OCI-LY7 (cell line): ENCODE measurements at regions not wholly inside any gene's neighbourhood (a gene's known extent, or its start where the extent isn't known, plus 50 kb on each side); places are given as distances from the start of the nearest gene placed in this dataset.
"Not testable (repeated sequence)": the region's sequence is repeated elsewhere in the genome, so short reads cannot be mapped to it uniquely, and the experiment has no call there.

Source experiments
- BruUV-seq: library from RNA; stranded (reverse); fragments of 400-500 nt; replicated peaks from 2 replicates; lab custom pipeline; 2021; lab: Mats Ljungman, UMichigan
- CTCF ChIA-PET: fragments of 300-600 bp; sonication (Branson Sonifier 250); formaldehyde crosslinking; loops from one replicate; lab custom pipeline; 2022; ENCODE audit warnings: antibody characterized with exemption; ENCODE audit not compliant: unreplicated experiment; lab: Charles Lee
- POLR2A ChIA-PET: fragments of 300-600 bp; sonication (Branson Sonifier 250); formaldehyde crosslinking; loops from one replicate; lab custom pipeline; 2022; ENCODE audit warnings: antibody characterized with exemption; lab: Charles Lee
- DNase-seq: peaks from one replicate; pipeline ENCODE4 v3.0.0-alpha.2; 2015; ENCODE audit warnings: low spot score
- H2AFZ ChIP-seq: fragments of 200-600 bp; sonication (generic), shearing (Covaris generic); 2 replicates; pipeline ENCODE4 v1.6.1; 2014; ENCODE audit warnings: mild to moderate bottlenecking, antibody characterized with exemption, low read length, moderate library complexity
- H3K27ac ChIP-seq: fragments of 200-600 bp; sonication (generic); 2 replicates; pipeline ENCODE4 v1.5.1; 2014; ENCODE audit warnings: mixed run types, low read depth, mild to moderate bottlenecking, moderate library complexity, low read length, inconsistent platforms; ENCODE audit not compliant: poor library complexity, severe bottlenecking
- H3K36me3 ChIP-seq: fragments of 200-600 bp; sonication (generic); 2 replicates; pipeline ENCODE4 v1.6.1; 2014; ENCODE audit warnings: mild to moderate bottlenecking, antibody characterized with exemption, low read length, moderate library complexity, mixed read lengths; ENCODE audit not compliant: insufficient read depth
- H3K4me1 ChIP-seq: fragments of 200-600 bp; sonication (generic); 2 replicates; pipeline ENCODE4 v1.5.1; 2014; ENCODE audit warnings: mild to moderate bottlenecking, low read length; ENCODE audit not compliant: insufficient read depth, poor library complexity, severe bottlenecking
- H3K4me2 ChIP-seq: fragments of 200-600 bp; sonication (generic); 2 replicates; pipeline ENCODE4 v1.6.1; 2014; ENCODE audit warnings: mild to moderate bottlenecking, low read length
- H3K4me3 ChIP-seq: fragments of 200-600 bp; sonication (generic); 2 replicates; pipeline ENCODE4 v1.5.1; 2014; ENCODE audit warnings: mild to moderate bottlenecking, low read depth, low read length; ENCODE audit not compliant: poor library complexity, severe bottlenecking
- H3K79me2 ChIP-seq: fragments of 200-600 bp; sonication (generic); 2 replicates; pipeline ENCODE4 v1.6.1; 2016; ENCODE audit warnings: low read depth, mild to moderate bottlenecking, low read length, moderate library complexity, mixed read lengths; ENCODE audit not compliant: insufficient read depth
- H3K9me2 ChIP-seq: fragments of 200-600 bp; sonication (generic); 2 replicates; pipeline ENCODE4 v1.6.1; 2016; ENCODE audit warnings: mild to moderate bottlenecking, low read length, mixed read lengths; ENCODE audit not compliant: insufficient read depth
- H3K9me3 ChIP-seq: fragments of 200-600 bp; sonication (generic); 2 replicates; pipeline ENCODE4 v1.6.1; 2014; ENCODE audit warnings: mild to moderate bottlenecking, mixed run types, low read length, mixed read lengths
- H4K20me1 ChIP-seq: fragments of 200-600 bp; sonication (generic); 2 replicates; pipeline ENCODE4 v1.6.1; 2014; ENCODE audit warnings: mild to moderate bottlenecking, antibody characterized with exemption, low read length, moderate library complexity, mixed read lengths; ENCODE audit not compliant: insufficient read depth
- intact Hi-C: fragments of 100-400 bp; cut with micrococcal nuclease; formaldehyde crosslinking; loops from one replicate; pipeline ENCODE4 v1.10.0; 2022; ENCODE audit not compliant: unreplicated experiment

DNA sequence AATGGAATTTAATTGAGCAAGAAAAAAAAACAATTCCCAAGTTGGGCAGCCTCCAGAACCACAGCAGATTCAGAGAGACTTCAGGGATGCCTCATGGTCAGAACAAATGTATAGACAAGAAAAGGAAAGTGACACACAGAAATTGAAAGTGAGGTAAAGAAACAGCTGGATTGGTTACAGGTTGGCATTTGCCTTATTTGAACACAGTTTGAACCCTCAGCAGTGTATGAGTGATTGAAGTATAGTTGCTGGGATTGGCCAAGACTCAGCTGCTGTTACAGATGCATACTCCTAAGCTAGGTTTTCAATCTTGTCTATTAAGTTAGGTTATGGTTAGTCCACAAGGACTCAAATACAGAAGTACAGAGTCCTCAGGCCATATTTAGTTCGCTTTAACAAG is 57.9 kb upstream of the GOLGA8Q start:
- H3K36me3 ChIP-seq, H3K9me2 ChIP-seq, H3K79me2 ChIP-seq, H3K4me2 ChIP-seq, H4K20me1 ChIP-seq, H3K4me1 ChIP-seq, CTCF ChIA-PET, H2AFZ ChIP-seq, BruUV-seq, H3K9me3 ChIP-seq, intact Hi-C loops, H3K4me3 ChIP-seq, POLR2A ChIA-PET, H3K27ac ChIP-seq, DNase-seq: not testable (repeated sequence)

- intact Hi-C loops, H3K27ac ChIP-seq, H3K9me2 ChIP-seq, H3K4me1 ChIP-seq, H3K79me2 ChIP-seq, H3K9me3 ChIP-seq, H2AFZ ChIP-seq, BruUV-seq, H3K4me3 ChIP-seq, H4K20me1 ChIP-seq, H3K4me2 ChIP-seq, CTCF ChIA-PET, DNase-seq, H3K36me3 ChIP-seq, POLR2A ChIA-PET: not testable (repeated sequence)
Observed at GRCh38 chr15:30497275-30497674, 54.6 kb upstream of the GOLGA8Q start.

GRCh38 chr15:30499233-30499632 is 52.6 kb upstream of the GOLGA8Q start:
- H3K36me3 ChIP-seq, H3K4me1 ChIP-seq, BruUV-seq, H2AFZ ChIP-seq, H3K79me2 ChIP-seq, intact Hi-C loops, CTCF ChIA-PET, H3K27ac ChIP-seq, POLR2A ChIA-PET, H3K4me2 ChIP-seq, H3K9me2 ChIP-seq, H4K20me1 ChIP-seq, DNase-seq, H3K9me3 ChIP-seq, H3K4me3 ChIP-seq: not testable (repeated sequence)

DNA sequence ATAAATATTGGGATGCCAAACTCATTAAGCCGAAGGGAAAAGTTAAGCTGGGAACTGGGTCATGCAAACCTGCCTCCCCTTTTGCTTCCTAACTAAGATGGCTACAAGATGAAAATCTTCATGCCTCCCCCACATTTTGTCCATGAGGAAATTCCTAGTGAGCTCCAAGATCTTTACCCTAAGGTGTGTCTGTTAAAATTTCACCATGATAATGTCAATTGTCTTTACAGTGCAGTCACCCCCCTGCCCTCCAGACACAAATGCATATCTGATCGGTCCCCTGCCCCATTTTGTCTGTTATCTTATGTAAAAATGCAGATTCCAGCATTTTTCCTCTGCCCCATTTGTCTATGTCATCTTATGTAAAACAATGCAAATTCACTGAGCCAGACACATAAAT is 51.3 kb upstream of the GOLGA8Q start:
- H3K9me2 ChIP-seq, H2AFZ ChIP-seq, H3K79me2 ChIP-seq, H3K27ac ChIP-seq, BruUV-seq, POLR2A ChIA-PET, H3K9me3 ChIP-seq, CTCF ChIA-PET, intact Hi-C loops, H3K36me3 ChIP-seq, DNase-seq, H3K4me2 ChIP-seq, H3K4me3 ChIP-seq, H4K20me1 ChIP-seq, H3K4me1 ChIP-seq: not testable (repeated sequence)
